CD4-positive, alpha-beta T cell treated with Interleukin-1 beta for 1 hour (primary cell): ENCODE measurements at regions not wholly inside any gene's neighbourhood (a gene's known extent, or its start where the extent isn't known, plus 50 kb on each side); places are given as distances from the start of the nearest gene placed in this dataset.

ENCODE experiments used
- DNase-seq, 2 donors: peaks; one replicate each; pipeline ENCODE4 v3.0.0-alpha.2; 2020 to 2022

DNA sequence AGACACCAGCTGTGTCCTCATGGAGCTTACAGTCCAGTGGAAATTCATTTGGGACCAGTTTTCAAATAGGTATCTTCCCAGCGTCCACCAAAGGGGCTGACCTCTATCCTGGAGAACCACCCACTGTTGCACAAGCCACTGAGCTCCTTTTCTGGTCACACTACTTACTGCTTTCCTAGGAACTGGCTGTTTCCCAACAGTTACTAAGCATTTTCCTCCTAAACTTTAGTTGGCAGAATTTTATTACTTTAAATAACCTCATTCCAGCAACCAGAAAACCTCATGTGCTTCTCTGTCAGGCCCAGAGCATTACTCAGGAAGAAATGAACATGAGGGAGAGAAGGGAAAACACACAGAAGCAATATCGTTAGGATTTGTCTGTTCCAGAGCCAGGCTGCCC lies 183.1 kb downstream of the GPAM start:
- DNase-seq = no peak

DNA sequence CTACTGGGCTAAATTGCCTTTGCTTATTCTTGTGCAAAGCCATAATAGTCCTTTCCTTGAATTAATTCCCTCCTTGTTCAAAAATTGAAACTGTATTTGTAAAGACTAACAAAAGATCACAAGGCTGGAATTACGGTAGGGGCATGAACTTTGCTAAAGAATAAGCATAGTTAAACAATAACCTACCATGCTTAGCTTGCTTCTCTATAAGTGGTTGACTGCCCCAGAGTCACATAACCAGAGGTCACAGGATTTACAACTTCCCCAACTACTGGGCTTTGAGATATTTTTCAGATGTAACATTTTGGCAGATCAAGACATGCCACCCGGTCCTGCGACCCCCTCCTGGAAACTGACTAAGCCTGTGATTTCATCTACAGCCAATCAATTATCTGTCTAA lies 181.4 kb downstream of the GPAM start:
- no peak for DNase-seq

DNA sequence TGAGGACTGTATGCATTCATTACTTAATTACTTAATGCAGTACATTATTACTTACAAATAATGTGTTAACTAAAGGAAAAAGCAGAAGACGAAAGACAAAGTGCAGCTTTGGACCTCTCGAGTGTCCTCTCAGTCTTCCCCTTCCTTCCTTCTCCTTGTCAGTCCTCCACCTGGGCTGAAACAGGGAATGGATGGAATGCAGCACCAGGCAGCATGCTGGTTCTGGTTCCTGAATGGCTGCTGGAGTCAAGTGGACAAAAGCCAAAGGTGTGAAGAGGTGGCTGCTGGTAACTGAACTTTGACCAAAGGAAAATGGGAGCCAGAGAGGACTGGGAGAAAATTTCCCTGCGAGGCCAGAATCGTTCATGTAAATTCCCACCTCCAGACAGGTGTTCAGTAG lies 179.5 kb downstream of the GPAM start:
- DNase-seq = no peak

DNA sequence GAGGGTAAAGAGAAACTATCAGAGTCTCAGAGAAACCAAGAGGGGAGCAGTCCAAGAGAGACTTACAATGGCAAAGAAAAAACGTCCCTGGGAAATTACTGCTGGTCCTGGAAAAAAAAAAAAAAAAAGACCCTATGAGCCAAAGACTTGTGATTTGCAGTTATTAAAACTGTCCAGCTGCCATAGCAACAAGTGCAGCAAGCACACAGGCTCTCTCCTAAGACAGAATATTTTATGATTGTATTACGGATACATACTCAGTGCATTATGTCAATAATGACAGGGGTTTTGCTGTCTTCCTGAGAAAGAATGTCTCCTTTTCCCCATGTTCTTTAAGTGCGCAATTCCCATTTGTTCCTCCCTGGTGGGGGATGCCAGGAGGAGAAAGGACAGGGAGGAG lies 178.5 kb downstream of the GPAM start:
- no peak for DNase-seq

DNA sequence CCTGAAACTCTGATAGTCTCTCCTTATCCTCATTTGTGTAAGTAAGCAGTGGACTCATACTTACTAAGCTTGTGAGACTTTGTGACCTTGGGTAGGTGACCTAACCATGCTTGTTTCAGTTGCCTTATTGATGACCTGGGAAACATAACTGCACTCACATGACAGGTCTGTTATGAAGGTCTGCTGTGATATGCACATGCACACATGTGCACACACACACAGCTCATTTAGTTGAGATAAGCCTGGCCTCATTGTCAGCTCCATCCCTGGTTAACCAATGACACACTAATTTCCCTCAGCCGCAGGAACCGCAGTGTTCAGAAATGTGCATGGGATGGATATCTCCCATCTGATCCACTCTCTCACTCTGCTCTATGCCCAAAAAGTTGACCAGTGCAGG lies 177.2 kb downstream of the GPAM start:
- no peak for DNase-seq

DNA sequence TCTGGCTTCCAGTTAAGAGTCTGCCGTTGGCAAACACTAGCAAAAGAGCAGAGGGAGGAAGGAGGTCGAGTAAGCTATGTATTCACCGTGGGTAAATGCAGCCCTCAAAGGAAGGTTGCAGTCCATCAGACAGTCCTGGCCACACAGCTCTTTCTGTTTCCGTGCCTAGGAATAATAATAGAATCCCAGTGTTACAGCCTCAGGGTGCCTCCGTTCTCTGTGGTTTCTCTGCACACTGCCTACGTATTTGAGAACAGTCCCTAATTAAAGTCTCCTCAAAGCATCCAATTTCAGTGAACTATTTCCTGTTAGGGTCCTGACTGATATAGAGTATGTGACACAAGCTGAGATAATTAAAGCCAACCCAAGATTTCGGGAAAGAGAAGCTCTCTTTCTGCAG lies 176.7 kb downstream of the GPAM start:
- no peak for DNase-seq

DNA sequence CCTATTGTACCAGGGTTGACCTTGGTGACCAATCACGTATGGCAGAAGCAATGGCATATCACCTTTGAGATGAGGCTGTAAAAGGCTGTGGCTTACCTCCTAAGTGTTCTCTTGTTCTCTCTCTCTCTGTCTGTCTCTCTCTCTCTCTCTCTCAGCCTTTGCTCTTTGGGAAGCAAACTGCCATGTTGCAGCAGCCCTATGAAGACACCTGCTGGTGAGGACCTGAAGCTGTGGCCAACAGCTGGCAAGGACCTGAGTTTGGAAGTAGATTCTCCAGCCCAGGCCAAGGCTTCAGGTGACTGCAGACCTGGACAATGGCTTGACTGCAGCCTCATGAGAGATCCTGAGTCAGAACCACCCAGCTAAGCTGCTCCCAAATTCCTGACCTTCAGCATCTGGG lies 161.4 kb downstream of the GPAM start:
- DNase-seq = no peak

DNA sequence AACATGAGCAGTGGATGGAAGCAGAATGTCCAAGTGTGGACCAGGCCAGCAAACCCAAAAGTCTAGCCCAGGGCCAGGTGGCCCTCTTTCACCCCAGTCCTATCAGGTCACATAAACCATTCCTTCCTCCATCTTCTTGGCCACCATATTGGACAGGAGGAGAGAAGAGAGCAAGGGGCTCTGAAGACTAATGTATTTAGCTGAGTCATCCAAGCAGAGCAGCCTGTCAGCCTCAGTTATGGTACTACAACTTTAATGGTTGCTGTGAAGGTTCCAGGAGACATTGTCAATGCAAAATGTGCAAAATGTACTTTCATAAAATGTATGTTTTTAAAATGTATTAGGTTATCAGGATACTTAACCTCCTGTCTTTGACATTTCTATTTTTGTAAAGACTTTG lies 159.5 kb downstream of the GPAM start:
- DNase-seq = no peak

DNA sequence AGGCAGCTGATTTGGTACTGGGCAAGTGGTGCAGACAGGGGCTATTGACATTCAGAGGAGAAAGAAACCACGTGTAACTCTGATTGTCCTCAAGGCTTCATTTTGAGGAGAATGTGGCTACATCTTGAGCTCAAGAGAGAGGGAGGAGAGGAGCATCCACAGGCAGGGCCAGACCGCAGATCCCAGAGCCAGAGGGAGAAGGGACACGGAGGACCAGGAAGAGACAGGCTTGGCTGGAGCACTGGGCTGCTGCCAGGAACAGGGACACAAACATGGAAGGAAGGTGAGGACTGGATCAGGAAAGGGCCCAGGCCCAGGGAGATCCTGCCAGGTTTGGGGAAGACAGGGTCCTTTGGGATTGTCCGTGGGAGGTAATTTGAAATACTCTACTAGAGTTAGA lies 158.3 kb downstream of the GPAM start:
- no peak for DNase-seq

DNA sequence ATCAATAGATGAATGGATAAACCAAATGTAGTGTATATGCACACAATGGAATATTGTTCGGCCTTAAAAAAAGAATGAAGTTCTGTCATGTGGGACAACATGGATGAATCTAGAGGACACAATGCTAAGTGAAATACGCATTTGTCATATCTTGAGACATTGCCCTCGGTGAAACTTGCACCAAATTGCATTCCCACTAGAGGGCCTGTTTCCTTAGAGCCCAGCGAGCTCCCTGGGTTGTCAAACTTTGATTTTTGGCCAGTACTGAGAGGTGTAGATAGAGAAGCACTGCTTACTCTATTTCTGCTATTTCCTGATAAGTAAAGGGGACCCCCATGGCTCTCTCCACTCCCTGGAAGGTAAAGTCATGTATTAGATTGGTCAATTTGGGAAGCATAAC lies 157.1 kb downstream of the GPAM start:
- DNase-seq = no peak

DNA sequence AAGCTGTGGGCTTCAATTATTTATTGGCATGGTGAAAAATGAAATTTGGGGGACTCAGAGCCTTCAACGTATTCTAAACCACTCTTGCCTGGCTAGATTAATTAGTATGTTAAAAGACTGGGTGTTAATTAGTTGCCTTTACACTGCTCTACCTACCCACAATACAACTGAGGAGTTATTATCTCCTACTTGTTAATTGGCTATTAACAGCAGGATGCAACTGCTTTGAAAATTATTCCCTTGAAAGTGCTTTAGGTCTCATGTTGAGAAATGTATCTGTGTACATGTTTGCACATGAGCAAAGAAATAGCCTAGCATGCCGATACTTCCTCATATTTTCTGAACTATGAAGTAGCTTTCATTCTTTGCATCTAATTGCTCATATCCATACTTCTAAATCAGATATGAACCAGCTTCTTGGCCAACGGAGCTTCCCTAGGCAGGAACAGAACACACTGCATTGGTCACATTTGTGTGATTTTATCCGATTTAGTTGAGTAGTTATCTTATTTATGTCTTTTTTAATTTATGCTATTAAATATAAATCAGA lies 155.8 kb downstream of the GPAM start:
- DNase-seq = no peak

DNA sequence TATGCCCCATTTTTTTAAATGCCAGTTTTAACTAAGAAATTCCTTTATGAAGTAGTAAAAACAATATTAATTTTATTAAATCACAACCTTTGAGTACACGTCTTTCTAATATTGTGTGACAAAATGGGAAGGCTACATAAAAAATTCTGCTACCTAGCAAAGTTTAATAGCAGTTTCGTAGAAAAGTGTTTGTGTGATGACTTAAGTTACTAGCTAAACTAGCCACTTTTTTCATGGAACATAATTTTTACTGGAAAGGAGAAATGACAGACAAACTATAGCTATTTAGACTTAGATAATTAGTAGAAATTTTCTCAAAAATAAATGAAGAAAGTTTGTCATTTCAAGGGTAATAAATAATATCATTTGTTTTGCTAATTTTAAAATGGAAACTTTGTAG lies 153.1 kb downstream of the GPAM start:
- DNase-seq = no peak

DNA sequence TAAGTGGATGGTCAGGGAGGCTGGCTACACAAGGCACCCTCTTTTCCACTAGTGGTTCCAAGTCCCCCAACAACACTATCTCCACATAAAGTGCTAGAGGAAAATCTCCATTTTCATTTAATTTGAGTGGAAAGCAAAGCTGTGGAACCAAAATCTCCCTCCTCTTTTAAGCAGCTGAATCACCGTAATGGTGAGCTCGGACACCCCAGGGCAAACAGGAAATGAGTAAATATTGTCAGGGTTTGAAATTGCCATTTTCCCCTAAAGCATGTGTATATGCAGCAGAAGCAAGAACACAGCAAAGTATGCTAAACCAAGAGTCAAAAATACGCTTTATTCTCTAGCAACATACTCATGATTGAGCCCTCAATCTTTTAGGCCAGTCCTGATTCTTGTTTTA lies 143.7 kb downstream of the GPAM start:
- DNase-seq = no peak

DNA sequence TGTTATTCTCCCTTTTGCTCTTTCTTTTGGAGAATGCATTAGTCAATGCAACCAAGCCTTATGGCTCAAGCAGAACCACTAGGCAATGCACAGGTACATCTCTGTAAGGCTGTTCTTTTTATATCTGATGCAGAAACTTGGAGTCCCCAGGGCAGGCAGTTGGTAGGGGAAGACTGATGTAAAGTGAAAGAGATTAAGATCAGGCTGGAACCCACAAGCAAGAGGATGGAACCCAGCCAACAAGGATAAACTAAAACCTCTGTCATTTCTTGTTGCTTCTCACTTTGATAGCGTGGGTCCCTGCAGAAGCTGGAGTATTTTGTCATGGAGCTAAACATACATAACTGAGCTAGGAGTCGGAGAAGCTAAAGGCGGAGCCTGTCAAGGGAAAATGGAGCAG lies 142.9 kb downstream of the GPAM start:
- no peak for DNase-seq

DNA sequence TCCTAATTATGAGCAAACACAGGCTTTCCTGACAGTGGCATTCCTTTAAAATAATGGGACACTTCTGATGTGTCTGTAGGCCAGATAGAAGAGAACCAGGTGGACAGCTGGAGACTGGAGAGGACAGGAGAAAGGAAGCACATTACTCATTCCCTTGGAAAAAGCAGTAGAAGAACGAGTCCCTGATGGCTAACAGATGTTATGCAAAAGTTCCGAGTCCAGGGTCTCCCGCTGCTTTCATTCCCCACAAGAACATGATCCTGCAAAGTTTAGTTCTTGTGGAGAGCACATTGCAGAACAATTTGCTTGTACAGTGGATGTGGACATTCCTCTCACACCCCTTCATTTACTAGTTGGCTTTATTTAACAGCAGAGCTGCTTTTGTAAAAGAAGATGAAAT lies 137.6 kb downstream of the GPAM start:
- DNase-seq = no peak

DNA sequence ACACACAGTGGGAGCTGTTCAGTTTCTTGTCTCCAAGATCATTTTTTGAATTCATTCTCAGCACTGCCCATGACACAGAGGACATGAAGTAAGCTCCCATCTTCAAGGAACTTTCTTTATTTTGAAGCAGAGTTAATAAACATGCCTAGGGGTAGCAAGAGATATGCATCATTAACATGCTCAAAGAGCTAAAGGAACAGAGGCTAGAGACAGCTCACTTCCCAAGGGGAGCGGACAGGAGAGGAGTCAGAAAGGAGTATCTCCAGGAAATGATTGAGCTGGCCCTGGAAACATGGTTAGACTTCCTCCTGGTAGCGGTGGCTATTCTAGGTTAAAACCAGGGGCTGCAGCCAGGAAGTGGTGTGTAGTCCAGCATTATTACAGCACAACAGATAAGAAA lies 135.9 kb downstream of the GPAM start:
- DNase-seq = no peak

DNA sequence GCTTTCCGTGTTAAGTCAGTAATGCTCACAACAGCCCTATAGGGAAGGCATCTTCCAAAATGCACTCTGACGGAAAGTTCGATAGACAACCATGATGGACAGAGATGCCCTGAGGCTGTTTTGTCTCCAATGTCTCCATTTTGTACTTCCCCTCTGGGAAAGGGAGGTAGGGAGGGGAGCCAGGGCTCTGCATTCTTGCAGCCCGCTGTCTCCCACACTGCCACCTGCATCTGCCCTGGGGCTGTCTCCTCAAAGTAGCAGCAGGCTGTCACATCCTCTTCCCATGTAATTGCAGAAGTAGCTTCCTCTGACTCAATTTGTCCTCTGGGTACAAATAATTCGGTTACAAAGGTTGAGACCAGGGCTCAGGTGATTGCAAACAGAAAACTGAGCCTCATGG lies 131.4 kb downstream of the GPAM start:
- DNase-seq = no peak

DNA sequence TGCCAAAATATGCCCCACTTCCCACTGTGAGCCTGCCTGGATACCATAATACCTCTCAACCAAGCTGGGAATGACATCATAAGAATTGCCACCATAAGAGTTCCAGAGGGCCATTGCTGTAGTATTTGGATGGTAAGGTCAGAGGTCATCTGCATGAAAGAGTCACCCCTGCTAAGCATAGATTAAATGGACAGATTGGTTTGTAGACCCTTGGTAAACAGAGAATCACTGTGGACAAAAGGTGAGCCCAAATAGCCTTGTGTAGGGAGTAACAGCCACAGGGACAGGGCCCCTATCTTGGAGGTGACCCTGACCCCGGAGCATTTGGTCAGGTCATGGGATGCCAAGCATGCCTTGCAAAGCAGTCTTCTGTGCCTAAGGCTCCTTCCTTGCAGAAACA lies 129.7 kb downstream of the GPAM start:
- no peak for DNase-seq

DNA sequence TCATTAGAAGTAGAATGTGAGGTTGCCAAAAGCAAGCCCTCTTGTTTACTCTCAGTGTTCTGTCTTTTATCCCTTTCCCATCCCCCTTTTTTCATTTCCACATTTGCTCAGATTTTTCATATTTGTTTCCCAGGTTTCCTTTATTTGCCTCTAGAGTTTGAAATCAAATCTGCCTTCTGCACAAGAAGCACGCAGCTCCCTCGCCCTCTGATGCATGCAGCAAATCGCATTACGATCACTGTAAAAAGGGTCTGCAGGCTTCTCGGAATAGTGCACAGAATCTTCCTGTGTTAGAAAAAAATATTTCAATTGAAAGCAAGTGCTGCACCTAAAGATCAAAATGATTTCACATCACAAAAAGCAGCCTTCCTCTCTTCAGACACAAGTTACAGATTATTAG lies 129.0 kb downstream of the GPAM start:
- DNase-seq = no peak

DNA sequence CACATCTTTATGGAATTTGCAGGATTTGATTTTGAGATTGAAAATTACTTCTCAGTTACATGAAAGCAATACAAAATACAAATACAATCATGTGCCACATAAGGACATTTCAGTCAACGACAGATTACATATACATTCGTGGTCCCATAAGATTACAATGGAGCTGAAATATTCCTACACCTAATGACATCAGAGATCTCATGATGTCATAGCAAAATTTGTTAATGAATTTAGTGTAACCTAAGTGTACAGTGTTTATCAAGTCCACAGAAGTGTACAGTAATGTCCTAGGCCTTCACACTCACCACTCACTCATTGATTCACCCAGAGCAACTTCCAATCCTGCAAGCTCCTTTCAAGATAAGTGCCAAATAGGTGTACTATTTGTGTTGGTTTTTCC lies 126.5 kb downstream of the GPAM start:
- no peak for DNase-seq

DNA sequence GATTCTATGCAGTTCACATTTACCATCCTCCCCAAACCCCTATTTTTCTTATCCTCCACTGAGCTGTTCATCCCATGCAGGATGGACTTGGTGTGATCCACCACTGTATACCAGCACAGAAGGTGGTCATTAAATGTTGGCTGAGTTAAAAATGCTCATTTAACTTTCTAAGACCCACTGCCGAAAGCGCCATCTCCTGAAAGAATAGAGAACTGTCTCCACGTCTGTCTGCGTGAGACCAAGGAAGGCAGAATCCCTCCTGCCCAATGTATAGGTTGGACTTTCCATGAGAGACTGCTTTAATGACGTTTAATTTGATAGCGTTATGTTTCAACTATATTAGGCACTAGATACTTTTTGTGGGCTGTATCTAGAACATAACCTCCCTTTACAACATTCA lies 124.3 kb downstream of the GPAM start:
- DNase-seq = no peak

DNA sequence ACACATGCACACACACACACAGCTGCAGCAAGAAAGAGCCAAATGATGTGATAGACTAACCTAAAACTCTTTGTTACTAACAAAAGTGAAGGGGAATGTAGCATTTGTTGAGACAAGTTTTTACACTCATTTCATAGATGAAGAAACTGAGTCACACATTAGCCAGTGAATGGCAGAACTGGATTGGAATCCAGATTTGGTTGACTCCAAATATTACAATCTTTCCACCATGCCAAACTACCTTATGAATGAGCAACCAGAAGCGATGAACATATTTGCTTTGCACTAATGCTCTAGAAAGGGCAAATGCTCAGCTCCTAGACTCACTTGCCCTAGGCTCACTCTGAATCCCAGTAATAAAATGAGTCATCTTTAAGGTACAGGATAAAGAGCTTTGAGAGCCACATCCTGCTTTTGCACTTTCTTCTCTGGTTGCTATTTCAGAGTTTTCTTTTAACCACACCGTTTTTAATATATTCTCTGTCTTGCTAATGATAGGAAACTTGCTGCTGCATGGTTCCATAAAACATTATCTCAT lies 111.9 kb downstream of the GPAM start:
- no peak for DNase-seq

DNA sequence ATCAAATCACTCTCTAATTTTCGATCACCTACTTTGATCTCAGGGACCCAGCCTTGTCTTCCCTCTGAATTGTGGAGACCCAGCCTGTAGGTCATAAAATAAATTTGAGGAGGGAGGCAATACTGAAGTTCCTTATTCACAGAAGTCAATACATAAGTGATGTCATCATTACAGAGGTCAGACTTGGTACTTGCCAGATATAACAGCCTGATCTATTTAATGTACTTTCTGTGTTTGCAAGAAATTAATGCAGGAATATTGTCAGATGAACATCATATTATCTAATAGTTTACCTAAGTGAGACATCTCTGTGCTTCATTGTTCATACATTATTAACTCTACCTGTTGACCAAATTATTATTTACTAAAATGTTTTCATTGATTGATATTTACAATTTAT lies 105.6 kb downstream of the GPAM start:
- no peak for DNase-seq

DNA sequence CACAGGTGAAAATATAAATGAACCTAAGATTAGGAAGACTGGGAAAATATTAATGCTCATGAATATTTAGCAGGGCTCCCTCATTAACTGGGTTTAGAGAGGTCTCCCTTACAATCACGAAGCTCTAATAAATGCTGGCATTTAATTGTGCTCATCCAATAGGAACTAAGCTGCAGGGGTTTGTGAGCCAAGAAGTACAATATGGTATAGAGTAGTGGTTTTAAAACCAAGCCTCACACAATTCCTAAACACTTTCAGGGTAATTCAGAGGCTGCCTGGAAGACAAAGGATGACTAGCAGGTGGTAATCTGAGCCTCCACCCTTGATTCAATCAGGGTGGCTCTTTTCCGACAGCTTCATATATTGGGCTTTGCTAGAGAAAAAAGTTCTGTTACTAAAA lies 103.3 kb downstream of the GPAM start:
- no peak for DNase-seq

DNA sequence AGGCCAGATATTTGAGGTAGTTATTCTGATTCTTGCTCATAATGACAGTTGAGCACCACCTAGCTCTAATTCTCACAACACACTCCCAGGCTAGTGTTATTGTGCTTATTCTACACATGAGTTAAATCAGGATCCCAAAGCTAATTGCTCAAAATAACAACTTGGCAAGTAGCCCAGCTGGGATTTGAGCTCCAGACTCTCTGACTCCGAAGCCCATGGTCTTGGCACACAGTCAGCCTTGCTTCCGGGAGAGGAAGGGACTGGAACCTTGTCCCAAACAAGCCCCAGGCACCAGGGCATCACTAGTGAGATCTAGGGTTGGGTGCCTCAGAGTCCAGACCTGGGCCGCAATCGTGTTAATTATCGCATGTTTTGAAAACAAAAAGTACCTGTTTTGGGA lies 101.4 kb downstream of the GPAM start:
- no peak for DNase-seq

DNA sequence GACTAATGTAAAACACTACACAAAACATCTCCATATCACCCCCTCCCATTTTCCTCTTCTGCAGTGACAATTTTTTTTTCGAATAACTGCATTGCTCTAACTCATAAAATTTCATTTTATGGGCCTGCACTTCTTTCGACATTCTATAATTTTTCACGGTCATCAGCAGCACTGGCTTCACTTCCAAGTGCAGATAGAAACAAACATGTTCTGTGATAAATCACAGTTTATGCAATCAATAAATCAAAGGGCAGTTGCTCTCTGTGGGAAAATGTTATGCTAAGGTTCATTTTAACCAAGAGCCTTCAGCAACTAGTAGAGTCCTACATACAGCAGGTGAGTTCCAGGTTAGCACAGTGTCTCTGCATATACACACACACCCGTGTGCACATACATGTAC lies 100.1 kb downstream of the GPAM start:
- no peak for DNase-seq
